HG03558 (cell line): ENCODE measurements at regions not wholly inside any gene's neighbourhood (a gene's known extent, or its start where the extent isn't known, plus 50 kb on each side); places are given as distances from the start of the nearest gene placed in this dataset.

Experiments used
- ATAC-seq: cut with Tn5 transposase; IDR thresholded peaks from one replicate; pipeline ENCODE4 v1.9.1; 2021; ENCODE audit warnings: moderate number of reproducible peaks; ENCODE audit not compliant: unreplicated experiment; ENCODE audit errors: extremely low read depth

GRCh38 chr1:80801695-80802094 is 999.0 kb upstream of the ADGRL2 start:
- no peak for ATAC-seq

GRCh38 chr1:80799457-80799856 is 1001.3 kb upstream of the ADGRL2 start:
- no peak for ATAC-seq

- ATAC-seq = no peak
Measured at GRCh38 chr1:80779275-80779674, 1021.5 kb upstream of the ADGRL2 start.

GRCh38 chr1:80778094-80778840 is 1022.5 kb upstream of the ADGRL2 start:
- ATAC-seq = no peak

- ATAC-seq = no peak
Measured at GRCh38 chr1:80776266-80776665, 1024.5 kb upstream of the ADGRL2 start.

GRCh38 chr1:80769208-80769750 is 1031.5 kb upstream of the ADGRL2 start:
- ATAC-seq = no peak

- no peak for ATAC-seq
Measured at GRCh38 chr1:80767711-80768110, 1033.0 kb upstream of the ADGRL2 start.

- ATAC-seq = no peak
Measured at GRCh38 chr1:80759354-80759753, 1041.4 kb upstream of the ADGRL2 start.

GRCh38 chr1:80755944-80756343 is 1044.8 kb upstream of the ADGRL2 start:
- no peak for ATAC-seq

- no peak for ATAC-seq
Measured at GRCh38 chr1:80751204-80751603, 1049.5 kb upstream of the ADGRL2 start.

GRCh38 chr1:80731241-80731894 is 1069.4 kb upstream of the ADGRL2 start:
- ATAC-seq = no peak

- no peak for ATAC-seq
Measured at GRCh38 chr1:80722611-80723010, 1078.1 kb upstream of the ADGRL2 start.

- ATAC-seq = no peak
Measured at GRCh38 chr1:80706526-80706925, 1094.2 kb upstream of the ADGRL2 start.

- no peak for ATAC-seq
Measured at GRCh38 chr1:80678438-80678837, 1122.3 kb upstream of the ADGRL2 start.

- no peak for ATAC-seq
Measured at GRCh38 chr1:80675454-80675853, 1125.3 kb upstream of the ADGRL2 start.

- ATAC-seq = no peak
Measured at GRCh38 chr1:80673935-80674597, 1126.7 kb upstream of the ADGRL2 start.

- no peak for ATAC-seq
Measured at GRCh38 chr1:80668372-80668771, 1132.4 kb upstream of the ADGRL2 start.

- ATAC-seq = no peak
Measured at GRCh38 chr1:80666073-80666472, 1134.7 kb upstream of the ADGRL2 start.

- ATAC-seq = no peak
Measured at GRCh38 chr1:80659161-80659560, 1141.6 kb upstream of the ADGRL2 start.

- ATAC-seq = no peak
Measured at GRCh38 chr1:80657707-80658106, 1143.0 kb upstream of the ADGRL2 start.

- no peak for ATAC-seq
Measured at GRCh38 chr1:80657044-80657643, 1143.6 kb upstream of the ADGRL2 start.
